IMR-90 (cell line): ENCODE measurements at regions not wholly inside any gene's neighbourhood (a gene's known extent, or its start where the extent isn't known, plus 50 kb on each side); places are given as distances from the start of the nearest gene placed in this dataset.

Experiments
- ATAC-seq: fragments of 200-7000 bp; cut with Tn5 transposase; 2 replicates; pipeline ENCODE4 v1.9.1; 2020; ENCODE audit warnings: low read depth, mild to moderate bottlenecking, moderate library complexity
- BruUV-seq: library from RNA; stranded (reverse); fragments of 400-500 nt; replicated peaks from 2 replicates; lab custom pipeline; 2021; lab: Mats Ljungman, UMichigan
- CTCF ChIA-PET: fragments of 300-600 bp; formaldehyde crosslinking; extraction: SDS; loops from one replicate; lab custom pipeline; 2021; ENCODE audit warnings: antibody characterized with exemption; lab: Yijun Ruan, JAX
- POLR2A ChIA-PET: fragments of 300-600 bp; sonication (Branson Sonifier 250); formaldehyde crosslinking; loops from one replicate; lab custom pipeline; 2022; ENCODE audit warnings: antibody characterized with exemption; ENCODE audit not compliant: unreplicated experiment; lab: Charles Lee
- DNase-seq: peaks from one replicate; pipeline ENCODE4 v3.0.0; 2013
- H2AFZ ChIP-seq: replicated peaks from 2 replicates; pipeline ENCODE3; 2013; ENCODE audit warnings: low read length, mild to moderate bottlenecking; ENCODE audit not compliant: poor library complexity
- H2AK5ac ChIP-seq: 2 replicates; pipeline ENCODE4 v1.6.1; 2013; ENCODE audit warnings: low read depth, low read length, inconsistent platforms
- H2AK9ac ChIP-seq: replicated peaks from 2 replicates; pipeline ENCODE3; 2013; ENCODE audit warnings: mild to moderate bottlenecking, low read depth, low read length, moderate library complexity; ENCODE audit not compliant: poor library complexity
- H2BK120ac ChIP-seq: 2 replicates; pipeline ENCODE4 v1.6.1; 2013; ENCODE audit warnings: low read depth, low read length, inconsistent platforms
- H2BK15ac ChIP-seq: 3 replicates; pipeline ENCODE4 v1.6.1; 2013; ENCODE audit warnings: low read depth, low read length, inconsistent platforms
- H2BK20ac ChIP-seq: 2 replicates; pipeline ENCODE4 v1.6.1; 2013; ENCODE audit warnings: low read depth, mild to moderate bottlenecking, inconsistent platforms, low read length, moderate library complexity
- H2BK5ac ChIP-seq: 2 replicates; pipeline ENCODE4 v1.6.1; 2013; ENCODE audit warnings: mild to moderate bottlenecking, low read depth, low read length, inconsistent platforms; ENCODE audit not compliant: poor library complexity, severe bottlenecking
- H3K14ac ChIP-seq: replicated peaks from 2 replicates; pipeline ENCODE4 v1.6.1; 2013; ENCODE audit warnings: low read depth, low read length, inconsistent platforms
- H3K18ac ChIP-seq: 2 replicates; pipeline ENCODE4 v1.6.1; 2013; ENCODE audit warnings: low read depth, low read length, control low read depth
- H3K23ac ChIP-seq: 2 replicates; pipeline ENCODE4 v1.6.1; 2013; ENCODE audit warnings: low read depth, low read length, inconsistent platforms
- H3K27ac ChIP-seq: 2 replicates; pipeline ENCODE4 v1.5.1; 2013; ENCODE audit warnings: mild to moderate bottlenecking, control low read depth, low read length; ENCODE audit not compliant: insufficient read depth
- H3K27me3 ChIP-seq: 2 replicates; pipeline ENCODE4 v1.6.1; 2013; ENCODE audit warnings: low read length; ENCODE audit not compliant: control insufficient read depth, insufficient read depth
- H3K36me3 ChIP-seq: 2 replicates; pipeline ENCODE4 v1.6.1; 2013; ENCODE audit warnings: low read length, mixed read lengths; ENCODE audit not compliant: control insufficient read depth, insufficient read depth
- H3K4ac ChIP-seq: 2 replicates; pipeline ENCODE4 v1.6.1; 2013; ENCODE audit warnings: low read depth, low read length, inconsistent platforms
- H3K4me1 ChIP-seq: 2 replicates; pipeline ENCODE4 v1.6.1; 2013; ENCODE audit warnings: low read length, mixed read lengths; ENCODE audit not compliant: control insufficient read depth, insufficient read depth
- H3K4me2 ChIP-seq: 2 replicates; pipeline ENCODE4 v1.6.1; 2013; ENCODE audit warnings: low read depth, mild to moderate bottlenecking, control low read depth, low read length, moderate library complexity
- H3K4me3 ChIP-seq: 2 replicates; pipeline ENCODE4 v1.5.1; 2013; ENCODE audit warnings: low read depth, mild to moderate bottlenecking, control low read depth, low read length, moderate library complexity; ENCODE audit not compliant: insufficient read depth
- H3K56ac ChIP-seq: 2 replicates; pipeline ENCODE4 v1.6.1; 2013; ENCODE audit warnings: low read length, inconsistent platforms; ENCODE audit not compliant: insufficient read depth; ENCODE audit errors: extremely low read depth
- H3K79me1 ChIP-seq, 2 experiments: 2 replicates each; pipeline ENCODE4 v1.6.1; 2013; ENCODE audit warnings: low read length in 2 of 2, inconsistent platforms in 1 of 2, low read depth in 1 of 2
- H3K9ac ChIP-seq: 2 replicates; pipeline ENCODE4 v1.6.1; 2013; ENCODE audit warnings: low read depth, low read length, control low read depth
- H3K9me1 ChIP-seq: 2 replicates; pipeline ENCODE4 v1.6.1; 2013; ENCODE audit warnings: low read length, inconsistent platforms; ENCODE audit not compliant: insufficient read depth
- H3K9me3 ChIP-seq: 2 replicates; pipeline ENCODE4 v1.6.1; 2013; ENCODE audit warnings: low read length; ENCODE audit not compliant: control insufficient read depth, insufficient read depth
- H4K20me1 ChIP-seq: 2 replicates; pipeline ENCODE4 v1.6.1; 2013; ENCODE audit warnings: low read length, inconsistent platforms; ENCODE audit not compliant: insufficient read depth
- H4K5ac ChIP-seq: 2 replicates; pipeline ENCODE4 v1.6.1; 2013; ENCODE audit warnings: mild to moderate bottlenecking, low read depth, low read length, control low read depth
- H4K8ac ChIP-seq, 2 experiments: 2 replicates each; pipeline ENCODE4 v1.6.1; 2013; ENCODE audit warnings: low read depth in 2 of 2, low read length in 2 of 2, control low read depth in 1 of 2, inconsistent platforms in 1 of 2
- H4K91ac ChIP-seq: 2 replicates; pipeline ENCODE4 v1.6.1; 2013; ENCODE audit warnings: low read depth, low read length, inconsistent platforms; ENCODE audit not compliant: insufficient read depth
- BHLHE40 ChIP-seq: fragments of 150-350 bp; IDR thresholded peaks from 2 replicates; pipeline ENCODE4 v1.6.1; 2016; ENCODE audit warnings: mild to moderate bottlenecking, low read depth, low read length
- MAFK ChIP-seq: IDR thresholded peaks from 2 replicates; pipeline ENCODE4 v1.6.1; 2012; ENCODE audit warnings: low read depth, low read length, improper control_type of control experiment
- MAZ ChIP-seq: IDR thresholded peaks from 2 replicates; pipeline ENCODE4 v1.6.1; 2012; ENCODE audit warnings: low read depth, mild to moderate bottlenecking, low read length, improper control_type of control experiment, moderate library complexity, borderline replicate concordance
- MXI1 ChIP-seq: IDR thresholded peaks from 2 replicates; pipeline ENCODE4 v1.6.1; 2012; ENCODE audit warnings: low read depth, mild to moderate bottlenecking, low read length, moderate library complexity, borderline replicate concordance
- dilution Hi-C: fragments of 300-500 bp; cut with HindIII; formaldehyde crosslinking; loops from one replicate; pipeline ENCODE4 v1.14.3; 2018; ENCODE audit warnings: low sequenced_read_pairs; ENCODE audit not compliant: unreplicated experiment
- in situ Hi-C: fragments of 300-500 bp; cut with MboI; formaldehyde crosslinking; loops from 3 replicates; pipeline ENCODE4 v1.14.3; 2019; ENCODE audit warnings: low sequenced_read_pairs, inconsistent platforms, mixed read lengths
- intact Hi-C: fragments of 100-400 bp; cut with micrococcal nuclease; formaldehyde crosslinking; loops from 2 replicates; pipeline ENCODE4 v1.10.0; 2022
- TF ChIP-seq, protein P1 (sequence below): conservative IDR thresholded peaks from 2 replicates; pipeline ENCODE4 v1.5.1; 2012; ENCODE audit warnings: mild to moderate bottlenecking, low read depth, low read length, improper control_type of control experiment

DNA sequence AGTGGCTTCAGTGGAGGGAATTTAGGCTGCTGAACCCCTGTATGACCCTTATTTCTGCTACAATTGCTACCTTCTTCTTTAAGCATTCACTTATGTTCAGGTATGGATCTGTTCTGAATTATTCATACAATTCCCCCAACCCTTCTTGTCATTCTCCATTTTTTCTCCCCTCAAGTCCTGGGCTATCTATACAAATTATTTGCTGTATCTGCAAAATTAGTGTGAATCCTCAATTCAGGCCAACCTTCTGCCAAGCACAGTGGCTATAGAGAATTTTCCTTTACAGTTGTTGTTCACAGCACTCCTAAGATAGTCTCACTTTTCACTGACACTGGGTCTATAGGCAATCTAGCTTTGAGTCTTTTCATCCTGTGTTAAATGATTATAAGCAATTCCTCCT lies 119.2 kb upstream of the CNTN1 start:
- ChIA-PET CTCF (no interaction called here), POLR2A (no interaction called here)
- no peaks in the 10 kb centered on the region for H3K36me3 ChIP-seq
- BruUV-seq: no TSS peak
- no peak for DNase-seq
- in situ Hi-C loops (no loop called here), intact Hi-C loops (no loop called here), dilution Hi-C loops (no loop called here)
- no peak overlapping the region for H3K4me3 ChIP-seq
- no peak overlapping the region for H3K18ac ChIP-seq
- no peak overlapping the region for H4K5ac ChIP-seq
- no peak overlapping the region for H2AFZ ChIP-seq
- H4K20me1 ChIP-seq: no peaks in the 10 kb centered on the region
- H3K9me1 ChIP-seq: no peaks in the 10 kb centered on the region
- no peak overlapping the region for H2AK9ac ChIP-seq
- no peak overlapping the region for H3K14ac ChIP-seq
- no peak for TF ChIP-seq MXI1
- TF ChIP-seq, protein P1, sequence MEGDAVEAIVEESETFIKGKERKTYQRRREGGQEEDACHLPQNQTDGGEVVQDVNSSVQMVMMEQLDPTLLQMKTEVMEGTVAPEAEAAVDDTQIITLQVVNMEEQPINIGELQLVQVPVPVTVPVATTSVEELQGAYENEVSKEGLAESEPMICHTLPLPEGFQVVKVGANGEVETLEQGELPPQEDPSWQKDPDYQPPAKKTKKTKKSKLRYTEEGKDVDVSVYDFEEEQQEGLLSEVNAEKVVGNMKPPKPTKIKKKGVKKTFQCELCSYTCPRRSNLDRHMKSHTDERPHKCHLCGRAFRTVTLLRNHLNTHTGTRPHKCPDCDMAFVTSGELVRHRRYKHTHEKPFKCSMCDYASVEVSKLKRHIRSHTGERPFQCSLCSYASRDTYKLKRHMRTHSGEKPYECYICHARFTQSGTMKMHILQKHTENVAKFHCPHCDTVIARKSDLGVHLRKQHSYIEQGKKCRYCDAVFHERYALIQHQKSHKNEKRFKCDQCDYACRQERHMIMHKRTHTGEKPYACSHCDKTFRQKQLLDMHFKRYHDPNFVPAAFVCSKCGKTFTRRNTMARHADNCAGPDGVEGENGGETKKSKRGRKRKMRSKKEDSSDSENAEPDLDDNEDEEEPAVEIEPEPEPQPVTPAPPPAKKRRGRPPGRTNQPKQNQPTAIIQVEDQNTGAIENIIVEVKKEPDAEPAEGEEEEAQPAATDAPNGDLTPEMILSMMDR: no peak
- TF ChIP-seq MAZ: no peak
- peak; percentile 42 for TF ChIP-seq MAFK
- no peak for TF ChIP-seq BHLHE40
- ATAC-seq: no peak
- H3K79me1 ChIP-seq: no peaks in the 10 kb centered on the region
- no peak overlapping the region for H3K4ac ChIP-seq
- no peaks in the 10 kb centered on the region for H3K27me3 ChIP-seq
- H4K91ac ChIP-seq: no peak overlapping the region
- H3K27ac ChIP-seq: no peak overlapping the region
- no peak overlapping the region for H4K8ac ChIP-seq
- no peak overlapping the region for H3K56ac ChIP-seq
- no peak overlapping the region for H3K9ac ChIP-seq
- H2BK20ac ChIP-seq: no peak overlapping the region
- H3K4me2 ChIP-seq: no peak overlapping the region
- no peak overlapping the region for H2BK15ac ChIP-seq
- no peak overlapping the region for H2BK120ac ChIP-seq
- no peak overlapping the region for H3K23ac ChIP-seq
- peaks cover 7% of the 10 kb centered on the region; the same call in 1 of the 2 replicates for H3K9me3 ChIP-seq
- H3K4me1 ChIP-seq: no peaks in the 10 kb centered on the region
- no peak overlapping the region for H2AK5ac ChIP-seq
- no peak overlapping the region for H2BK5ac ChIP-seq
